ENCODE measurements at regions not wholly inside any gene's neighbourhood (a gene's known extent, or its start where the extent isn't known, plus 50 kb on each side); places are given as distances from the start of the nearest gene placed in this dataset.
"Not testable (repeated sequence)": the region's sequence is repeated elsewhere in the genome, so short reads cannot be mapped to it uniquely, and the experiment has no call there.

DNA sequence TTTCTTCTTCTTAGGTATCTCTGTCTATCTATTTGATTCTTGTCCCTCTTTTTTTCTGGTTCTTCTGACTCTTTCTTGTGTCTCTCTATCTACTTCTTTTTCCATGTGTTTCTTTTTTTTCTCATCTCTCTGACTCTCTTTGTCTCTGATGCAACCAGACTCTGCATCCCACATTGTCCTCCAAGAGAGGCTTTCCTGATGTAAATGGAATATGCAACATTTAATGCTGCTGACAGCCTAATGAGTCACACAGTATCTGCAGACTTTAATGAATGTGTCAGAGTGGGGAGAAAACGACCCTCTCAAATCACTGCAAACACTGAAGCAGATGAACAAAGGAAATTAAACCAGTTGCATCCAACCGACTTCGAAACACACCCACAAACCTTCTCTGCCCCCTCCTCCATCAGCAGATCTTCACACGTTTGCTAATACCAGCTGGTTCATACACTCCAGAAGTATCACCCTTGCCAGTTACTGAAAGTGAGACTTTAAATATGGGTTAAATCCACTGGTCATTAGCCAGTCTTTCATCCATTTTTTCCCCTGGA lies 351.5 kb downstream of the TXNL1 start:
- WGBS (ENCODE audit: insufficient coverage, insufficient read length): no CpG with 5 or more reads among the region's 4 CpGs
- H3K27ac ChIP-seq (ENCODE audit: low read length): no peak overlapping the region
- no peak for DNase-seq (ENCODE audit: low read depth, low spot score)
- H3K4me3 ChIP-seq (ENCODE audit: low read length): no peak overlapping the region
- no peaks in the 10 kb centered on the region for H3K4me1 ChIP-seq (ENCODE audit: control insufficient read depth, insufficient read depth, low read length)
- H3K36me3 ChIP-seq (ENCODE audit: control insufficient read depth, insufficient read depth, low read length): no peaks in the 10 kb centered on the region
- H3K27me3 ChIP-seq (ENCODE audit: control insufficient read depth, insufficient read depth, low read length): no peaks in the 10 kb centered on the region
- no peaks in the 10 kb centered on the region for H3K9me3 ChIP-seq (ENCODE audit: control insufficient read depth, insufficient read depth, low read length)

DNA sequence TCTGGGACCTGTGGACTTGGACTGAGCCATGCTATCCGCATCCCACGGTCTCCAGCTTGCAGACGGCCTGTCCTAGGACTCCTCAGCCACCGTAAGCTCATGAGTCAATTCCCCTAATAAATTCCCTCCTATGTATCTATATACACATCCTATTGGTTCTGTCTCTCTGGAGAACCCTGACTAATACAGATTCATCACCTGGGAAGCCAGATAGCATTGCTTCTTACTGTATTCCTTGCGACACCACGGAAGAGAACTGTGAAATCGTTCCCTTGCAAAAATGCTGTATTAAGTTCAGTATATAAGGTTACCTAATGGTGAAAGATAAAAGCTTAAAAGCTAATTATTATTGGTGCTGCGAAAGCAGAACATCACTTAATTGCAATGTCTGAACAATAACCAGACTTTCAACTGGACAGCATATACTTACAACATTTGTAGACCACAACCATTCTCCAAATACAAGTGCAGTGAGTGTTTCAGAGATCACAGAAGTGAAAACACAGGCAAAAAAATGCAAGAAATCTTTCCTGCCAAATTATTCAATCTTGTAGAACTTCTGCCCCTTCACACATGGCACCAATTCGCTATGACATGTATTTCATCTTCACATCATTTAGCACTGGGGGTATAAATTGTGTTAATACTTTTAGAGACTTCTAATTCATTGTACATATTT lies 352.9 kb downstream of the TXNL1 start:
- Histone ChIP-seq H3K4me1 (ENCODE audit: control insufficient read depth, insufficient read depth, low read length) (no peaks in the 10 kb centered on the region), H3K9me3 (ENCODE audit: control insufficient read depth, insufficient read depth, low read length) (no peaks in the 10 kb centered on the region), H3K27me3 (ENCODE audit: control insufficient read depth, insufficient read depth, low read length) (no peaks in the 10 kb centered on the region), H3K4me3 (ENCODE audit: low read length) (no peak overlapping the region), H3K27ac (ENCODE audit: low read length) (no peak overlapping the region), H3K36me3 (ENCODE audit: control insufficient read depth, insufficient read depth, low read length) (no peaks in the 10 kb centered on the region)
- no peak for DNase-seq (ENCODE audit: low read depth, low spot score)
- WGBS (ENCODE audit: insufficient coverage, insufficient read length): no CpG with 5 or more reads among the region's 9 CpGs

DNA sequence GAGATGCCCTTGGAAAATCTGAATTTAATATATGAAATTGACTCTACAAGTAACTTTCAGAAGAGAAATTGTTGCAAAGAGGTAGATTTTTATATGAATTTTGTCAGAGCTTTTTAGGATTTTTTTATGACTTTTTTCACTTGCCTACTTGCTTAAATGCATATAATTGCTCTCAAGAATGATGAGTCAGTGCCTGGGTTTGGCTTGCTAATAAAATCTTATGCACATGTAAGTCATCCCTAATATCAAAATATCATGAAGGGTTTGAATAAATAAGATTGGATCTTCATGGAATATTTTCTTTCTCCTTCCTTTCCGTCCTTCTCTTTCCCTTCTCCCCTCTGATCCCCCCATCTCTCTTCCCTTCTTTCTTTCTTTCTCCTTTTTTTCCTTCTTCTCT lies 354.1 kb downstream of the TXNL1 start:
- no CpG with 5 or more reads among the region's 1 CpG for WGBS (ENCODE audit: insufficient coverage, insufficient read length)
- no peak overlapping the region for H3K27ac ChIP-seq (ENCODE audit: low read length)
- H3K36me3 ChIP-seq (ENCODE audit: control insufficient read depth, insufficient read depth, low read length): no peaks in the 10 kb centered on the region
- H3K4me3 ChIP-seq (ENCODE audit: low read length): no peak overlapping the region
- no peaks in the 10 kb centered on the region for H3K27me3 ChIP-seq (ENCODE audit: control insufficient read depth, insufficient read depth, low read length)
- H3K9me3 ChIP-seq (ENCODE audit: control insufficient read depth, insufficient read depth, low read length): no peaks in the 10 kb centered on the region
- no peaks in the 10 kb centered on the region for H3K4me1 ChIP-seq (ENCODE audit: control insufficient read depth, insufficient read depth, low read length)
- no peak for DNase-seq (ENCODE audit: low read depth, low spot score)

DNA sequence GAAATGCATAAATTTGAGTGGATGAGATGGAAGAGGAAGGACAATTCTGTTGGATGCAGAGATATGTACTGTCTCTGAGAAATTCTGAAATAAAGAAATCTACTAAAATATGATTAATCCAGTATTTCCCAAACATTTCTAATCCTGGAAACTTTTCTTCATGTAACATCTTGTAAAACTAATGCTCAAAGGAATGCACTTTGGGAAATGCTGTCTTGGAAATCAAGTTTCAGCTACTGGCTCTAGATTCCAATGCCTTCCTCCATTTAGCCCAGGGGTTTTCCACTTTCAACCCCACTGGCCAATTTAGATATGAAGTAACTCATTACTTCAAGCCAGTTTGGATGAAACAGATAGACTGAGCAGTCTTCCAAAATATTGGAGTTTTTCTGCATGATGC lies 355.1 kb downstream of the TXNL1 start:
- no peaks in the 10 kb centered on the region for H3K36me3 ChIP-seq (ENCODE audit: control insufficient read depth, insufficient read depth, low read length)
- H3K27me3 ChIP-seq (ENCODE audit: control insufficient read depth, insufficient read depth, low read length): no peaks in the 10 kb centered on the region
- H3K27ac ChIP-seq (ENCODE audit: low read length): no peak overlapping the region
- no peak overlapping the region for H3K4me3 ChIP-seq (ENCODE audit: low read length)
- no peaks in the 10 kb centered on the region for H3K4me1 ChIP-seq (ENCODE audit: control insufficient read depth, insufficient read depth, low read length)
- no peaks in the 10 kb centered on the region for H3K9me3 ChIP-seq (ENCODE audit: control insufficient read depth, insufficient read depth, low read length)
- DNase-seq (ENCODE audit: low read depth, low spot score): no peak

DNA sequence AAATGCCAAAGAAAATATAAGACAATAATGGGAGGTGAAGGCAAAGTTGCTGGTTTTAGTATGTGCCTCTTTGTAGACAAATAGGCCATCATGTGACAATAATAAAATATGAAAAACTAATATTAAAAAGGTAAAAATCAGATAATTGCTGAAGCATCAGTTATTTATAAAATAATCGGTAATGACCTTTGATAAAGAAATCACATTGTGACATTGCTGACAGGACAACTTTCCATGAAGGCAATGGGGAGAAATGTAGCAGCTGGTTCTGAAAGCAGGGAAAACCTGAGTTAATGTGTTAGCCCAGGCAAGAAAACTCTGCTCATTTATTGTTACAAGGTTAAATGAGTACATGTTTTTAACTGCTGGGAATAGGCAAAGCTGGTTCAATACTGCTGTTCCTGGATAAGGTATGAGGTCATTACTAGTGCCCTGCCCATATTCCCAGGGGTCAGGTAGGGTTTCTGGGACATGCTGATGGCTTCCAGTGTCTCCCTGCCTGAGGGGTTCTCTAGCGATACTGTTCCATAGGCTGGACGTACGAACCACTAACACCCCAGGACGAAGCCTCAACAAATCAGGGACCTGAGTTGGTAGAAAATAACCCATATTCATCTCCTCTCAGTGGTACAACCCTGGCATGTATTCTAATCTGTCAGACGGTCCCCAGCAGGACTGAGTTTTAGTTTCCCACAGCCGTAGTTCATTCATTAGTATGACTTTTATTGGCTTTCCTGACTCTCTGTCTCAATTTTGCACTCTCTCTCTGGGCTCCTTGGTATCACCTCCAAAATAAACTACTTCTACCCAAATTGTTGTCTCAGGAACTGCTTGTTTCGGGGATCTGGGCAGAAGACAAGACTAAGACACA lies 355.9 kb downstream of the TXNL1 start:
- H3K9me3 ChIP-seq (ENCODE audit: control insufficient read depth, insufficient read depth, low read length): no peaks in the 10 kb centered on the region
- no peaks in the 10 kb centered on the region for H3K36me3 ChIP-seq (ENCODE audit: control insufficient read depth, insufficient read depth, low read length)
- no peak overlapping the region for H3K27ac ChIP-seq (ENCODE audit: low read length)
- H3K4me3 ChIP-seq (ENCODE audit: low read length): no peak overlapping the region
- no peak for DNase-seq (ENCODE audit: low read depth, low spot score)
- WGBS (ENCODE audit: insufficient coverage, insufficient read length): no CpG with 5 or more reads among the region's 8 CpGs
- no peaks in the 10 kb centered on the region for H3K4me1 ChIP-seq (ENCODE audit: control insufficient read depth, insufficient read depth, low read length)
- no peaks in the 10 kb centered on the region for H3K27me3 ChIP-seq (ENCODE audit: control insufficient read depth, insufficient read depth, low read length)

DNA sequence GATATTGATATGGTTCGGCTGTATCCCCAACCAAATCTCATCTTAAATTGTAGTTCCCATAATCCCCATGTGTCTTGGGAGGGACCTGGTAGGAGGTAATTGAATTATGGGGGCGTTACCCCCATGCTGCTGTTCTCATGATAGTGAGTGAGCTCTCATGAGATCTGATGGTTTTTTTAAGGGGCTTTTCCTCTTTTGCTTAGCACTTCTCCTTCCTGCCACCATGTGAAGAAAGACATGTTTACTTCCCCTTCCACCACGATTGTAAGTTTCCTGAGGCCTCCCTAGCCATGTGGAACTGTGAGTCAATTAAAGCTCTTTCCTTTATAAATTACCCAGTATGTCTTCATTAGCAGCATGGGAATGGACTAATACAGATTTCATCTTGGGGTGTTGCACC lies 358.6 kb downstream of the TXNL1 start:
- WGBS (ENCODE audit: insufficient coverage, insufficient read length): no CpG with 5 or more reads among the region's 3 CpGs
- not testable (repeated sequence) for H3K27ac ChIP-seq (ENCODE audit: low read length)

DNA sequence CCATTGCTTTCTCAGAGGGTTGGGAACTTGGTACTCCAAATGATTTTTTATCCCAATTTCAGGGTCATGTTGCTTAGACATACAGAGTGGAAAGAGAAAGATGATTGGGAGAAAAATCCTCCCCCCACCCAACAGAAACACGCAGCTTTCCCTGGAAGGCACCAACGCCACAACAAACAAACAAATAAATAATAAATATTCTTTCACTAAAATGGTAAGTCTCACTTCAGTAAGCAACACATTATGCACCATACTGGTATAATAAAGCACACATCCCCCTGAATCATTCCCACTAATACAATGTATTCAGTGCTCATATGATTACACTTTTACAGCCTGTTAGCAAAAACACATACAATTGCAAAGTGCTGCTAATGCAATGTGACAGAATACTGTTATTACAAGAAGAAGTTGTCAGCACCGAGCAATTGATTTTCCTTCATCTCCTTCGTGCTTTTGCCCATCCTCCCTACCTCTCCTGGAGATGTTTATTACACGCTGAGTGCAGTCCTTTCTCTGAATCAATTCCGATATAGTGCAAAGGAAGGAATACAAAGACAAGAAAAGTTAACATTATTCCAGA lies 359.9 kb downstream of the TXNL1 start:
- H3K36me3 ChIP-seq (ENCODE audit: control insufficient read depth, insufficient read depth, low read length): no peaks in the 10 kb centered on the region
- DNase-seq (ENCODE audit: low read depth, low spot score): no peak
- no peaks in the 10 kb centered on the region for H3K27me3 ChIP-seq (ENCODE audit: control insufficient read depth, insufficient read depth, low read length)
- no peak overlapping the region for H3K27ac ChIP-seq (ENCODE audit: low read length)
- no peaks in the 10 kb centered on the region for H3K4me1 ChIP-seq (ENCODE audit: control insufficient read depth, insufficient read depth, low read length)
- WGBS (ENCODE audit: insufficient coverage, insufficient read length): no CpG with 5 or more reads among the region's 6 CpGs
- no peaks in the 10 kb centered on the region for H3K9me3 ChIP-seq (ENCODE audit: control insufficient read depth, insufficient read depth, low read length)
- H3K4me3 ChIP-seq (ENCODE audit: low read length): no peak overlapping the region

More for the DNA sequence above, 358.6 kb downstream of the TXNL1 start:
- H3K4me3 ChIP-seq (ENCODE audit: low read length); H3K27me3 ChIP-seq (ENCODE audit: control insufficient read depth, insufficient read depth, low read length); H3K36me3 ChIP-seq (ENCODE audit: control insufficient read depth, insufficient read depth, low read length); H3K9me3 ChIP-seq (ENCODE audit: control insufficient read depth, insufficient read depth, low read length); DNase-seq (ENCODE audit: low read depth, low spot score); H3K4me1 ChIP-seq (ENCODE audit: control insufficient read depth, insufficient read depth, low read length): not testable (repeated sequence)

DNA sequence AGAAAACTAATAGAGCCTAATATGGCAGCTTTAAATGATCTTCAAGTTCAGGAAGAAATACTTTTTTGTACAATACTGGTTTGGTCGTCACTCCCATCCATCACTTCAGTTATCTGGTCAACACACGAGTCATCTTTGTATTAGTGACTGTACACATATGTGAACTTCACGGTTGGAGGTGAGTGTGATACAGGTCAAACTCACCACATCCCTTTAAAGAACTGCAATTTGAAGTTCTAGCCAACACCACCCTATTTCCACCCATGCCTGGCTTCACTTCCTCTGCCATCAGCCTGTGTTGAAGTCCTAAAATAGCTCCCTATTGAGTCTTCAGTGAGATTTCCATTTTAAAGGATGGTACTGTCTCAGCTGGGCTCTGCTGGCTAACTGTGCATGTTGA lies 361.9 kb downstream of the TXNL1 start:
- Histone ChIP-seq H3K27ac (ENCODE audit: low read length) (no peak overlapping the region), H3K27me3 (ENCODE audit: control insufficient read depth, insufficient read depth, low read length) (no peaks in the 10 kb centered on the region), H3K9me3 (ENCODE audit: control insufficient read depth, insufficient read depth, low read length) (no peaks in the 10 kb centered on the region), H3K36me3 (ENCODE audit: control insufficient read depth, insufficient read depth, low read length) (no peaks in the 10 kb centered on the region), H3K4me3 (ENCODE audit: low read length) (no peak overlapping the region), H3K4me1 (ENCODE audit: control insufficient read depth, insufficient read depth, low read length) (no peaks in the 10 kb centered on the region)
- DNase-seq (ENCODE audit: low read depth, low spot score): no peak
- WGBS (ENCODE audit: insufficient coverage, insufficient read length): no CpG with 5 or more reads among the region's 3 CpGs

DNA sequence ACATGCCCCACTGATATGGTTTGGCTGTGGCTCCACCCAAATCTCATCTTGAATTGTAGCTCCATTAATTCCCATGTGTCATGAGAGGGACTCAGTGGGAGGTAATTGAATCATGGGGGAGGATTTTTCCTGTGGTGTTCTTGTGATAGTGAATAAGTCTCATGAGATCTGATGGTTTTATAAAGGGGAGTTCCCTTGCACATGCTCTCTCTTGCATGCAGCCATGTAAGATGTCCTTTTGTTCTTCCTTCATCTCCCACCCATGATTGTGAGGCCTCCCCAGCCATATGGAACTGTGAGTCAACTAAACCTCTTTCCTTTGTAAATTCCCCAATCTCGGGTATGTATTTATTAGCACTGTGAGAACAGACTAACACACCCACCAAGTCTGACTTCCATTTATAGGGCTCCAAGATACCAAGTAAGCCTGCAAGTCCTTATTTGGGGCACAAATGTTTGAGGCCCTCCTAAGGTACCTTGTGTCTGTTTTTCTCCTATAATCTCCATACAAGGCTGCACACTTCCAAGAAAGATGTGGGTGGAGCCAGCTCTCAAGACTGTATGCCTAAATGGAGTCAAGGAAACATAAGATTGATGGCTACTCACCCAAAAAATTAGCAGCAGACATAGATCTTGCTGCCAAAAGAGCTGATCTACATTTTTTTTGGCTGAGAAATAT lies 364.7 kb downstream of the TXNL1 start:
- Histone ChIP-seq H3K9me3 (ENCODE audit: control insufficient read depth, insufficient read depth, low read length) (no peaks in the 10 kb centered on the region), H3K4me3 (ENCODE audit: low read length) (no peak overlapping the region), H3K27ac (ENCODE audit: low read length) (no peak overlapping the region), H3K27me3 (ENCODE audit: control insufficient read depth, insufficient read depth, low read length) (no peaks in the 10 kb centered on the region), H3K36me3 (ENCODE audit: control insufficient read depth, insufficient read depth, low read length) (no peaks in the 10 kb centered on the region), H3K4me1 (ENCODE audit: control insufficient read depth, insufficient read depth, low read length) (no peaks in the 10 kb centered on the region)
- WGBS (ENCODE audit: insufficient coverage, insufficient read length): no CpG with 5 or more reads among the region's 1 CpG
- DNase-seq (ENCODE audit: low read depth, low spot score): no peak

DNA sequence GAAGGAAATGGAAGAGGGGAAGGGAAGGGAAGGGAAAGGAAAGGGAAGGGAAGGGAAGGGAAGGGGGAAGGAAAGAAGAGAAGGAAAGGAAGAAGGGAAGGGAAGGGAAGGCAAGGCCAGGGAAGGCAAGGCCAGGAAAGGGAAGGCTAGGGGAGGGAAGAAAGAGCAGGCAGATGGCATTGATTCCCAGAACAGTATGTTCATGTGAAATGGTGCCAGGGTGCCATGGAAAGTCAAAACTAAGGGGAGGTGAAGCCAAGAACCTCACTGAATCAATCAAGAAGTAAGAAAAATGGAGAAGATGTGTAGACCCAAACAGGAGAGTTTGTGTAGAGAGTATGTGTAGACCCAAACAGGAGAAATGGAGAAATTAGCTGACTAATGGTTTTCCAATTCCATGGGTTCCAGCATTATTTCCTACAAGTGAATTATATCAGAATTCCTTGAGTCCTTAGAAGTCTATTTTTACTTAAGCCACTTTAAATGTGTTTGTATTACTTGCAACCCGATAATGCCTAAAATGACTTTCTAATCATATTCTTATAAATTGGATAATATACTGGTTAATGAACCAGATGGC lies 367.6 kb downstream of the TXNL1 start:
- Histone ChIP-seq H3K4me3 (ENCODE audit: low read length) (no peak overlapping the region), H3K4me1 (ENCODE audit: control insufficient read depth, insufficient read depth, low read length) (no peaks in the 10 kb centered on the region), H3K36me3 (ENCODE audit: control insufficient read depth, insufficient read depth, low read length) (no peaks in the 10 kb centered on the region), H3K27me3 (ENCODE audit: control insufficient read depth, insufficient read depth, low read length) (no peaks in the 10 kb centered on the region), H3K9me3 (ENCODE audit: control insufficient read depth, insufficient read depth, low read length) (no peaks in the 10 kb centered on the region), H3K27ac (ENCODE audit: low read length) (no peak overlapping the region)
- DNase-seq (ENCODE audit: low read depth, low spot score): no peak
- no CpG with 5 or more reads among the region's 1 CpG for WGBS (ENCODE audit: insufficient coverage, insufficient read length)
